K562 (cell line): ENCODE measurements at regions not wholly inside any gene's neighbourhood (a gene's known extent, or its start where the extent isn't known, plus 50 kb on each side); places are given as distances from the start of the nearest gene placed in this dataset.

Experiments used
- ATAC-seq: fragments of 200-7000 bp; cut with Tn5 transposase; 3 replicates; pipeline ENCODE4 v1.9.1; 2020; ENCODE audit warnings: moderate library complexity
- BruUV-seq: library from RNA; stranded (reverse); fragments of 400-500 nt; replicated peaks from 2 replicates; lab custom pipeline; 2021; lab: Mats Ljungman, UMichigan
- CTCF ChIA-PET: fragments of 300-600 bp; formaldehyde crosslinking; extraction: SDS; loops from one replicate; lab custom pipeline; 2021; ENCODE audit warnings: low intra/inter-chr PET ratio; lab: Yijun Ruan, JAX
- POLR2A ChIA-PET: fragments of 300-600, 350-650 bp; sonication (Branson Sonifier 250); formaldehyde crosslinking; extraction: SDS; loops from one replicate; lab custom pipeline; 2021; ENCODE audit warnings: antibody characterized with exemption, inconsistent platforms; lab: Yijun Ruan, JAX
- DNase-seq, 4 experiments: peaks; one replicate each; pipeline versions ENCODE4 v3.0.0 to v3.0.0-alpha.2; 2011 to 2018; ENCODE audit warnings: low spot score in 3 of 4, mixed read lengths in 3 of 4; ENCODE audit errors: extremely low read depth in 1 of 4
- FAIRE-seq: peaks from 2 replicates; lab custom pipeline; 2011; peaks lifted over from hg19 to GRCh38; lab: Jason Lieb, UNC
- H2AFZ ChIP-seq: 2 replicates; pipeline ENCODE4 v1.6.0; 2011; ENCODE audit warnings: low read depth, low read length, control low read depth, inconsistent platforms
- H3K27ac ChIP-seq: fragments of 200-600 bp; 3 replicates; pipeline ENCODE4 v1.8.0; 2011; ENCODE audit warnings: low read depth, mild to moderate bottlenecking, control low read depth, inconsistent platforms, low read length, moderate library complexity, mixed read lengths; ENCODE audit errors: extremely low read depth
- H3K27me3 ChIP-seq, 2 experiments: fragments of 300-600 bp in 1 of 2; 2 replicates in 1 of 2; 3 replicates in 1 of 2; pipeline versions ENCODE4 v1.6.0 to v1.8.0; 2011; ENCODE audit warnings: inconsistent platforms in 2 of 2, low read length in 2 of 2, mild to moderate bottlenecking in 1 of 2, mixed read lengths in 1 of 2, moderate library complexity in 1 of 2; ENCODE audit not compliant: control insufficient read depth in 2 of 2, insufficient read depth in 2 of 2
- H3K36me3 ChIP-seq: fragments of 300-600 bp; 3 replicates; pipeline ENCODE4 v1.8.0; 2011; ENCODE audit warnings: mild to moderate bottlenecking, low read length, inconsistent platforms; ENCODE audit not compliant: control insufficient read depth, insufficient read depth
- H3K4me1 ChIP-seq, 2 experiments: fragments of 200-600 bp in 1 of 2; replicated peaks in 1 of 2; 2 replicates in 1 of 2; 3 replicates in 1 of 2; pipeline versions ENCODE4 v1.5.1 to v1.8.0; 2011; ENCODE audit warnings: inconsistent platforms in 2 of 2, low read length in 2 of 2, mild to moderate bottlenecking in 1 of 2, mixed read lengths in 1 of 2, moderate library complexity in 1 of 2; ENCODE audit not compliant: control insufficient read depth in 2 of 2, insufficient read depth in 2 of 2
- H3K4me2 ChIP-seq: 2 replicates; pipeline ENCODE4 v1.6.1; 2011; ENCODE audit warnings: low read length, control low read depth, inconsistent platforms, mixed read lengths; ENCODE audit not compliant: insufficient read depth
- H3K4me3 ChIP-seq: fragments of 200-600 bp; sonication (generic), shearing (Covaris generic); 2 replicates; pipeline ENCODE4 v1.5.1; 2016; ENCODE audit warnings: control low read depth, inconsistent platforms
- H3K79me2 ChIP-seq: fragments of 200-600 bp; 3 replicates; pipeline ENCODE4 v1.8.0; 2011; ENCODE audit warnings: low read length, inconsistent platforms; ENCODE audit not compliant: control insufficient read depth, insufficient read depth
- H3K9ac ChIP-seq, 2 experiments: 2 replicates each; pipeline versions ENCODE4 v1.6.0 to v1.6.1; 2011; ENCODE audit warnings: low read depth in 2 of 2, low read length in 2 of 2, control low read depth in 1 of 2, inconsistent platforms in 1 of 2, mild to moderate bottlenecking in 1 of 2, mixed read lengths in 1 of 2; ENCODE audit not compliant: insufficient read depth in 1 of 2
- H3K9me1 ChIP-seq: one replicate; pipeline ENCODE4 v1.6.0; 2011; ENCODE audit warnings: inconsistent platforms, mild to moderate bottlenecking, low read length, moderate library complexity; ENCODE audit not compliant: control insufficient read depth, insufficient read depth
- H3K9me3 ChIP-seq: replicated peaks from 2 replicates; pipeline ENCODE4 v1.5.1; 2011; ENCODE audit warnings: low read depth, low read length, inconsistent platforms; ENCODE audit not compliant: control insufficient read depth, insufficient read depth
- H4K20me1 ChIP-seq: replicated peaks from 2 replicates; pipeline ENCODE4 v1.6.1; 2011; ENCODE audit warnings: low read length, inconsistent platforms, mixed read lengths; ENCODE audit not compliant: control insufficient read depth, insufficient read depth
- ARID1B ChIP-seq: fragments of 450-650 bp; IDR thresholded peaks from 2 replicates; pipeline ENCODE4 v1.6.1; 2016; ENCODE audit warnings: antibody characterized with exemption, mild to moderate bottlenecking, inconsistent platforms
- ATF6 ChIP-seq: sonication (generic); formaldehyde crosslinking; IDR thresholded peaks from 2 replicates; pipeline ENCODE4 v1.4.0; 2020; ENCODE audit warnings: mild to moderate bottlenecking, missing genetic modification reagents
- E2F8 ChIP-seq: fragments of 450-650 bp; IDR thresholded peaks from 2 replicates; pipeline ENCODE4 v1.7.1; 2018; ENCODE audit warnings: mild to moderate bottlenecking, low read depth; ENCODE audit not compliant: partially characterized antibody
- GABPA ChIP-seq: fragments of 200-800 bp; sonication (Bioruptor generic); conservative IDR thresholded peaks from 2 replicates; pipeline ENCODE4 v1.6.1; 2016; ENCODE audit warnings: low read depth, missing genetic modification characterization, missing compliant biosample characterization
- HMG20B ChIP-seq: fragments of 250-450 bp; sonication (Bioruptor Pico); IDR thresholded peaks from 2 replicates; pipeline ENCODE4 v1.5.0; 2021; ENCODE audit warnings: mild to moderate bottlenecking
- NCOA2 ChIP-seq, 2 experiments: fragments of 450-650 bp; IDR thresholded peaks; 2 replicates each; pipeline ENCODE4 v1.6.1; 2018; ENCODE audit warnings: mild to moderate bottlenecking in 2 of 2, moderate library complexity in 1 of 2; ENCODE audit not compliant: partially characterized antibody in 2 of 2
- PCBP1 ChIP-seq: fragments of 200-400 bp; formaldehyde crosslinking; IDR thresholded peaks from 2 replicates; pipeline ENCODE4 v1.6.1; 2018; ENCODE audit warnings: mild to moderate bottlenecking, low read depth, low read length; ENCODE audit not compliant: poor library complexity, severe bottlenecking
- PKNOX1 ChIP-seq: fragments of 450-650 bp; IDR thresholded peaks from 2 replicates; pipeline ENCODE4 v1.6.1; 2016
- SMC3 ChIP-seq: conservative IDR thresholded peaks from 2 replicates; pipeline ENCODE4 v1.6.1; 2011; ENCODE audit warnings: low read depth, low read length, improper control_type of control experiment; ENCODE audit not compliant: insufficient read depth
- TBP ChIP-seq: optimal IDR thresholded peaks from 2 replicates; pipeline ENCODE3; 2011; ENCODE audit warnings: low read depth, low read length, improper control_type of control experiment
- THAP12 ChIP-seq: fragments of 250-450 bp; sonication (Bioruptor Pico); IDR thresholded peaks from 2 replicates; pipeline ENCODE4 v1.9.0; 2021; ENCODE audit warnings: mild to moderate bottlenecking, inconsistent platforms
- U2AF1 ChIP-seq: fragments of 200-400 bp; formaldehyde crosslinking; optimal IDR thresholded peaks from 2 replicates; pipeline ENCODE3; 2017; ENCODE audit warnings: mild to moderate bottlenecking, low read depth, low read length, moderate library complexity
- ZNF174 ChIP-seq: fragments of 250-450 bp; sonication (Bioruptor Pico); IDR thresholded peaks from 2 replicates; pipeline ENCODE4 v1.4.0; 2020; ENCODE audit warnings: mild to moderate bottlenecking
- ZNF184 ChIP-seq: sonication (generic); formaldehyde crosslinking; IDR thresholded peaks from 2 replicates; pipeline ENCODE4 v1.5.0; 2020; ENCODE audit warnings: missing genetic modification reagents
- ZNF41 ChIP-seq: fragments of 250-450 bp; sonication (Bioruptor Pico); conservative IDR thresholded peaks from 2 replicates; pipeline ENCODE4 v1.4.0; 2020; ENCODE audit warnings: mild to moderate bottlenecking
- ZNF766 ChIP-seq: fragments of 200-800 bp; sonication (Bioruptor generic); conservative IDR thresholded peaks from 2 replicates; pipeline ENCODE4 v1.6.1; 2016; ENCODE audit warnings: missing genetic modification characterization, missing compliant biosample characterization
- ZNF785 ChIP-seq: fragments of 250-450 bp; sonication (Bioruptor Pico); IDR thresholded peaks from 2 replicates; pipeline ENCODE4 v1.4.0; 2020; ENCODE audit warnings: mild to moderate bottlenecking
- in situ Hi-C: fragments of 300-500 bp; cut with MboI; formaldehyde crosslinking; loops from 4 replicates; pipeline ENCODE4 v1.15.0; 2018; ENCODE audit warnings: inconsistent platforms, mixed read lengths
- intact Hi-C: fragments of 100-400 bp; cut with micrococcal nuclease; formaldehyde crosslinking; loops from 2 replicates; pipeline ENCODE4 v1.14.2; 2022

GRCh38 chr16:20259541-20259940 is 67.8 kb downstream of the GP2 start:
- peaks cover 0 to 21% of the 10 kb centered on the region in 2 experiments; a peak in 4 of 5 replicates for H3K27me3 ChIP-seq
- ChIA-PET CTCF (no interaction called here), POLR2A (no interaction called here)
- no peaks in the 10 kb centered on the region for H3K9me1 ChIP-seq
- no peaks in the 10 kb centered on the region for H3K9me3 ChIP-seq
- DNase-seq: no peak
- BruUV-seq: no TSS peak
- no peak overlapping the region for H3K4me3 ChIP-seq
- no peak overlapping the region for H3K9ac ChIP-seq
- H3K4me1 ChIP-seq: no peaks in the 10 kb centered on the region
- no peak overlapping the region for H3K4me2 ChIP-seq
- no peak overlapping the region for H3K27ac ChIP-seq
- H3K79me2 ChIP-seq: no peaks in the 10 kb centered on the region
- H4K20me1 ChIP-seq: no peaks in the 10 kb centered on the region
- intact Hi-C loops: no loop called here
- in situ Hi-C loops: no loop called here
- ATAC-seq: no peak
- H2AFZ ChIP-seq: no peak overlapping the region
- H3K36me3 ChIP-seq: no peaks in the 10 kb centered on the region
- no peak for FAIRE-seq
- TF ChIP-seq PCBP1 (no peak), ZNF766 (no peak), ZNF174 (CRISPR knock-in tag) (no peak), ZNF41 (CRISPR knock-in tag) (no peak), ATF6 (CRISPR knock-in tag) (no peak), HMG20B (CRISPR knock-in tag) (no peak), SMC3 (no peak), TBP (no peak), E2F8 (no peak), PKNOX1 (no peak), ZNF184 (CRISPR knock-in tag) (no peak), THAP12 (CRISPR knock-in tag) (no peak), ARID1B (no peak), U2AF1 (no peak), NCOA2 (IDR thresholded peaks at IDR 0.05; ENCODE audit: partially characterized antibody in 2 of 2) (no peak), ZNF785 (CRISPR knock-in tag) (no peak), GABPA (tag) (no peak)
